ENCODE measurements at regions not wholly inside any gene's neighbourhood (a gene's known extent, or its start where the extent isn't known, plus 50 kb on each side); places are given as distances from the start of the nearest gene placed in this dataset.

GRCh38 chr7:42702647-42703046, 209.2 kb downstream of the C7orf25 start:
- peaks cover 0 to 7% of the 10 kb centered on the region in 2 donors for H3K27me3 Mint-ChIP-seq
- no peak for DNase-seq
- 80% methylated on average over 1 of the region's 1 CpG for WGBS (ENCODE audit: insufficient coverage)
- no peaks in the 10 kb centered on the region for H3K9me3 ChIP-seq
- no peak overlapping the region for H3K4me3 ChIP-seq (ENCODE audit: control insufficient read depth in 1 of 2, extremely low read depth in 1 of 2, low read length in 1 of 2)
- H3K4me1 Mint-ChIP-seq, result no peaks in the 10 kb centered on the region
- POLR2A ChIA-PET, result no interaction called here
- no peaks in the 10 kb centered on the region for H3K4me1 ChIP-seq (ENCODE audit: control insufficient read depth in 1 of 2, extremely low read depth in 1 of 2, insufficient read depth in 2 of 2, low read length in 2 of 2)
- no peaks in the 10 kb centered on the region for H3K9me3 Mint-ChIP-seq
- H3K27ac Mint-ChIP-seq, result no peak overlapping the region
- no peaks in the 10 kb centered on the region for H3K27me3 ChIP-seq (replicated peaks in 1 of 2; ENCODE audit: control insufficient read depth in 2 of 2, extremely low read depth in 1 of 2, insufficient read depth in 2 of 2, low read length in 1 of 2)
- no peaks in the 10 kb centered on the region for H3K36me3 ChIP-seq (ENCODE audit: control insufficient read depth in 2 of 2, extremely low read depth in 1 of 2, insufficient read depth in 1 of 2, low read length in 1 of 2)
- no peak for ATAC-seq (replicated peaks in 1 of 4)
- H3K4me3 Mint-ChIP-seq, result no peak overlapping the region
- CTCF ChIA-PET, result interaction anchor here in 1 of 2 donors (0.6 kb wide), 1 partner anchor 724 kb away, joined by 3 read pairs; no protein-coding TSS in a partner anchor
- H3K36me3 Mint-ChIP-seq, result no peaks in the 10 kb centered on the region
- H3K27ac ChIP-seq (ENCODE audit: low read length), result no peak overlapping the region

GRCh38 chr7:42700406-42701327, 211.2 kb downstream of the C7orf25 start:
- CTCF ChIA-PET, result interaction anchor here in 1 of 2 donors (0.6 kb wide), 1 partner anchor 1128 kb away, joined by 6 read pairs; no protein-coding TSS in a partner anchor
- H3K4me1 Mint-ChIP-seq, result no peaks in the 10 kb centered on the region
- H3K9me3 Mint-ChIP-seq, result no peaks in the 10 kb centered on the region
- H3K36me3 Mint-ChIP-seq, result no peaks in the 10 kb centered on the region
- POLR2A ChIA-PET, result no interaction called here
- H3K27me3 Mint-ChIP-seq, result peaks cover 0 to 7% of the 10 kb centered on the region in 2 donors
- Histone ChIP-seq H3K27me3 (replicated peaks in 1 of 2; ENCODE audit: control insufficient read depth in 2 of 2, extremely low read depth in 1 of 2, insufficient read depth in 2 of 2, low read length in 1 of 2) (no peaks in the 10 kb centered on the region), H3K4me3 (ENCODE audit: control insufficient read depth in 1 of 2, extremely low read depth in 1 of 2, low read length in 1 of 2) (no peak overlapping the region), H3K36me3 (ENCODE audit: control insufficient read depth in 2 of 2, extremely low read depth in 1 of 2, insufficient read depth in 1 of 2, low read length in 1 of 2) (no peaks in the 10 kb centered on the region), H3K27ac (ENCODE audit: low read length) (no peak overlapping the region), H3K9me3 (no peaks in the 10 kb centered on the region), H3K4me1 (ENCODE audit: control insufficient read depth in 1 of 2, extremely low read depth in 1 of 2, insufficient read depth in 2 of 2, low read length in 2 of 2) (no peaks in the 10 kb centered on the region)
- WGBS (ENCODE audit: insufficient coverage), result 94% methylated on average over 2 of the region's 6 CpGs
- no peak overlapping the region for H3K4me3 Mint-ChIP-seq
- DNase-seq (no peak), ATAC-seq (replicated peaks in 1 of 4) (no peak)
- H3K27ac Mint-ChIP-seq, result no peak overlapping the region

GRCh38 chr7:42699380-42700178, 212.3 kb downstream of the C7orf25 start:
- no peak overlapping the region for H3K27ac Mint-ChIP-seq
- H3K4me3 Mint-ChIP-seq, result no peak overlapping the region
- ChIA-PET CTCF (no interaction called here), POLR2A (no interaction called here)
- H3K4me1 Mint-ChIP-seq, result no peaks in the 10 kb centered on the region
- Histone ChIP-seq H3K4me1 (ENCODE audit: control insufficient read depth in 1 of 2, extremely low read depth in 1 of 2, insufficient read depth in 2 of 2, low read length in 2 of 2) (no peaks in the 10 kb centered on the region), H3K9me3 (no peaks in the 10 kb centered on the region), H3K4me3 (ENCODE audit: control insufficient read depth in 1 of 2, extremely low read depth in 1 of 2, low read length in 1 of 2) (no peak overlapping the region), H3K36me3 (ENCODE audit: control insufficient read depth in 2 of 2, extremely low read depth in 1 of 2, insufficient read depth in 1 of 2, low read length in 1 of 2) (no peaks in the 10 kb centered on the region), H3K27me3 (replicated peaks in 1 of 2; ENCODE audit: control insufficient read depth in 2 of 2, extremely low read depth in 1 of 2, insufficient read depth in 2 of 2, low read length in 1 of 2) (no peaks in the 10 kb centered on the region), H3K27ac (ENCODE audit: low read length) (no peak overlapping the region)
- WGBS (ENCODE audit: insufficient coverage), result 60% methylated on average over 5 of the region's 11 CpGs
- ATAC-seq (replicated peaks in 1 of 4) (no peak), DNase-seq (no peak)
- peaks cover 0 to 4% of the 10 kb centered on the region in 2 donors for H3K27me3 Mint-ChIP-seq
- H3K9me3 Mint-ChIP-seq, result no peaks in the 10 kb centered on the region
- no peaks in the 10 kb centered on the region for H3K36me3 Mint-ChIP-seq

- no peak overlapping the region for H3K4me3 ChIP-seq (ENCODE audit: control insufficient read depth in 1 of 2, extremely low read depth in 1 of 2, low read length in 1 of 2)
- Mint-ChIP-seq H3K9me3 (no peaks in the 10 kb centered on the region), H3K4me3 (no peak overlapping the region), H3K27me3 (peaks cover 0 to 4% of the 10 kb centered on the region in 2 donors), H3K36me3 (no peaks in the 10 kb centered on the region), H3K27ac (no peak overlapping the region), H3K4me1 (no peaks in the 10 kb centered on the region)
- H3K27me3 ChIP-seq (replicated peaks in 1 of 2; ENCODE audit: control insufficient read depth in 2 of 2, extremely low read depth in 1 of 2, insufficient read depth in 2 of 2, low read length in 1 of 2), result no peaks in the 10 kb centered on the region
- DNase-seq (no peak), ATAC-seq (replicated peaks in 1 of 4) (no peak)
- H3K36me3 ChIP-seq (ENCODE audit: control insufficient read depth in 2 of 2, extremely low read depth in 1 of 2, insufficient read depth in 1 of 2, low read length in 1 of 2), result no peaks in the 10 kb centered on the region
- no peaks in the 10 kb centered on the region for H3K4me1 ChIP-seq (ENCODE audit: control insufficient read depth in 1 of 2, extremely low read depth in 1 of 2, insufficient read depth in 2 of 2, low read length in 2 of 2)
- POLR2A ChIA-PET, result no interaction called here
- no peak overlapping the region for H3K27ac ChIP-seq (ENCODE audit: low read length)
- WGBS (ENCODE audit: insufficient coverage), result 83% methylated on average over 3 of the region's 7 CpGs
- H3K9me3 ChIP-seq, result no peaks in the 10 kb centered on the region
- CTCF ChIA-PET, result no interaction called here
Observed at GRCh38 chr7:42698600-42699374, 213.1 kb downstream of the C7orf25 start.

GRCh38 chr7:42694894-42695507, 216.9 kb downstream of the C7orf25 start:
- Histone ChIP-seq H3K4me3 (ENCODE audit: control insufficient read depth in 1 of 2, extremely low read depth in 1 of 2, low read length in 1 of 2) (no peak overlapping the region), H3K4me1 (ENCODE audit: control insufficient read depth in 1 of 2, extremely low read depth in 1 of 2, insufficient read depth in 2 of 2, low read length in 2 of 2) (no peaks in the 10 kb centered on the region), H3K9me3 (no peaks in the 10 kb centered on the region), H3K36me3 (ENCODE audit: control insufficient read depth in 2 of 2, extremely low read depth in 1 of 2, insufficient read depth in 1 of 2, low read length in 1 of 2) (no peaks in the 10 kb centered on the region), H3K27me3 (replicated peaks in 1 of 2; ENCODE audit: control insufficient read depth in 2 of 2, extremely low read depth in 1 of 2, insufficient read depth in 2 of 2, low read length in 1 of 2) (no peaks in the 10 kb centered on the region), H3K27ac (ENCODE audit: low read length) (no peak overlapping the region)
- no peak overlapping the region for H3K27ac Mint-ChIP-seq
- no peak for ATAC-seq (replicated peaks in 1 of 4)
- DNase-seq, result no peak
- peaks cover 0 to 7% of the 10 kb centered on the region in 2 donors for H3K27me3 Mint-ChIP-seq
- no peaks in the 10 kb centered on the region for H3K4me1 Mint-ChIP-seq
- 74% methylated on average over 4 of the region's 6 CpGs for WGBS (ENCODE audit: insufficient coverage)
- ChIA-PET CTCF (no interaction called here), POLR2A (no interaction called here)
- no peak overlapping the region for H3K4me3 Mint-ChIP-seq
- H3K36me3 Mint-ChIP-seq, result no peaks in the 10 kb centered on the region
- H3K9me3 Mint-ChIP-seq, result no peaks in the 10 kb centered on the region

- Histone ChIP-seq H3K9me3 (no peaks in the 10 kb centered on the region), H3K4me3 (ENCODE audit: control insufficient read depth in 1 of 2, extremely low read depth in 1 of 2, low read length in 1 of 2) (no peak overlapping the region), H3K27me3 (replicated peaks in 1 of 2; ENCODE audit: control insufficient read depth in 2 of 2, extremely low read depth in 1 of 2, insufficient read depth in 2 of 2, low read length in 1 of 2) (no peaks in the 10 kb centered on the region), H3K4me1 (ENCODE audit: control insufficient read depth in 1 of 2, extremely low read depth in 1 of 2, insufficient read depth in 2 of 2, low read length in 2 of 2) (no peaks in the 10 kb centered on the region), H3K27ac (ENCODE audit: low read length) (no peak overlapping the region), H3K36me3 (ENCODE audit: control insufficient read depth in 2 of 2, extremely low read depth in 1 of 2, insufficient read depth in 1 of 2, low read length in 1 of 2) (no peaks in the 10 kb centered on the region)
- H3K4me3 Mint-ChIP-seq, result no peak overlapping the region
- peaks cover 0 to 6% of the 10 kb centered on the region in 2 donors for H3K27me3 Mint-ChIP-seq
- no peak overlapping the region for H3K27ac Mint-ChIP-seq
- H3K4me1 Mint-ChIP-seq, result no peaks in the 10 kb centered on the region
- no peaks in the 10 kb centered on the region for H3K9me3 Mint-ChIP-seq
- 95% methylated on average over 4 of the region's 5 CpGs for WGBS (ENCODE audit: insufficient coverage)
- no peak for DNase-seq
- no peak for ATAC-seq (replicated peaks in 1 of 4)
- POLR2A ChIA-PET, result no interaction called here
- H3K36me3 Mint-ChIP-seq, result no peaks in the 10 kb centered on the region
- CTCF ChIA-PET, result no interaction called here
Observed at GRCh38 chr7:42693722-42694121, 218.1 kb downstream of the C7orf25 start.

Measured in T-cell (primary cell).